Activated CD4-positive, alpha-beta memory T cell treated with anti-CD3 and anti-CD28 coated beads, Interleukin-2, amount 10 ng/mL, durations not matched to agents 7 days and 5 days (primary cell): ENCODE measurements at regions not wholly inside any gene's neighbourhood (a gene's known extent, or its start where the extent isn't known, plus 50 kb on each side); places are given as distances from the start of the nearest gene placed in this dataset.

Source experiments
- CTCF ChIA-PET: fragments of 350-600 bp; sonication (Branson Sonifier 250); formaldehyde crosslinking; loops from one replicate; lab custom pipeline; 2021; ENCODE audit warnings: antibody characterized with exemption, inconsistent platforms; lab: Charles Lee
- POLR2A ChIA-PET: fragments of 350-600 bp; sonication (Branson Sonifier 250); formaldehyde crosslinking; loops from one replicate; lab custom pipeline; 2021; ENCODE audit warnings: antibody characterized with exemption; lab: Charles Lee
- DNase-seq: peaks from one replicate; pipeline ENCODE4 v3.0.0-alpha.2; 2020
- H3K27ac Mint-ChIP-seq: one replicate; pipeline ENCODE4 v1.8.0; 2021; ENCODE audit warnings: mild to moderate bottlenecking, mixed read lengths
- H3K27me3 Mint-ChIP-seq: one replicate; pipeline ENCODE4 v1.8.0; 2021; ENCODE audit warnings: mixed read lengths
- H3K36me3 Mint-ChIP-seq: one replicate; pipeline ENCODE4 v1.8.0; 2021; ENCODE audit warnings: low read depth, mixed read lengths
- H3K4me1 Mint-ChIP-seq: one replicate; pipeline ENCODE4 v1.8.0; 2021; ENCODE audit warnings: mixed read lengths
- H3K4me3 Mint-ChIP-seq: one replicate; pipeline ENCODE4 v1.8.0; 2021; ENCODE audit warnings: mild to moderate bottlenecking, mixed read lengths
- H3K9me3 Mint-ChIP-seq: one replicate; pipeline ENCODE4 v1.8.0; 2021; ENCODE audit warnings: mixed read lengths

DNA sequence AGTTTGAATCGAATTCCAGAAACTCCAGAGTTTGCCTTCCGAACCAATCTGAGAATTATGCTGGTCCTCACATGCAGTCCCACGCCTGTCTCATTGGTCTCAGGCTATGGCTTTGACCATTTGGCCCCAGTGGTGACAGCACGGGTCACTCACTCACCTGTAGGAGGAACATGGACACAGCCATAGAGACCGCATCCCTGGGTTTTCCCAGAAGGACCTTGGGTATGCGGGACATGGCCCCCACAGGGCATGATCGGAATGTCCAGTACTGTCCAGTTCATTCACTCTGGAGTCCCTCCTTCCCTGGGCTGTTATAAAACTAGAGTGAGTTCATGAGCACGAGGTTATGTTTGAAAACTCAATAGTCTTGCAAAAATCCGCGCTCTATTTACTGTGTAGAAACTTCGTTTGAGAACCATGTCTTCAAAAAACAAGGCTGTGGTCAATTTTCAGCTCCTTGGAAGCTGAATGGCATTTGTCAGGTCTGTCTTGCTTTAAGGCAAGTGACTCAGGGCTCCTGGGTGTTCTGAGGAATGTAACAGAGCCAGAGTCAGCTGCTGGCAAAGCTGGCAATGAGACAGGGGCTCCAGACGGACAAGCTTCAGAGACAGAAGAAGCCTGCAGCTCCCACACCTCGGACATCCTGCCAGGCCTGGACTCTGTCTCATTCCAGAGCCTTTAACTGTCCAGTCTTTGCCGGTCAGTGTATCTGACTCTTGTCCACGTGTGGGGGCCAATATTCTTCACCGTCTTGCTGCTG, 86.7 kb upstream of the TMEM18 start:
- ChIA-PET CTCF (no interaction called here), POLR2A (no interaction called here)
- H3K4me3 Mint-ChIP-seq, result no peak overlapping the region
- H3K4me1 Mint-ChIP-seq, result peaks cover 13% of the 10 kb centered on the region
- no peak for DNase-seq
- no peak overlapping the region for H3K27ac Mint-ChIP-seq
- H3K36me3 Mint-ChIP-seq, result peaks cover 8% of the 10 kb centered on the region
- H3K9me3 Mint-ChIP-seq, result peaks cover 7% of the 10 kb centered on the region
- H3K27me3 Mint-ChIP-seq, result peaks cover 5% of the 10 kb centered on the region

DNA sequence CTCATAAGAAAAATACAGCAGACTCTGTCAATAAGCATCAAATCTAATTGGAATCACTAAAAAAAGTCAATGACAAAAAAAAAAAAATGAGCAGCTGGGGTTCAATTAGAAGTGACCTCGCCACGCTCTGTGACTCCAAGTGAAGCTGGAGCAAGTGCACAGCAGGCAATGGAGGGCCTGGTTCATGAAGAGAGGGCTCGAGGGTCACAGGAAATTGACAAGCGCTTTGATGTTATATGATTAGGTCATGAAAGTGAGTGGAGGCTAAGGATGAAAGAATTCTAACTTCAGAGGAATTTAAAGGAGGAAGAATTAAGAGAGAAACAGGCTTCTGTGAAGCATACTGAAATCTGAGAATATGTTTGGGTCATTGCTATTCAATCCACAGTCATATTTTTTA, 85.4 kb upstream of the TMEM18 start:
- DNase-seq, result no peak
- peaks cover 13% of the 10 kb centered on the region for H3K4me1 Mint-ChIP-seq
- no peaks in the 10 kb centered on the region for H3K9me3 Mint-ChIP-seq
- CTCF ChIA-PET, result no interaction called here
- H3K27ac Mint-ChIP-seq, result no peak overlapping the region
- H3K4me3 Mint-ChIP-seq, result no peak overlapping the region
- H3K27me3 Mint-ChIP-seq, result peaks cover 2% of the 10 kb centered on the region
- no peaks in the 10 kb centered on the region for H3K36me3 Mint-ChIP-seq
- POLR2A ChIA-PET, result no interaction called here

DNA sequence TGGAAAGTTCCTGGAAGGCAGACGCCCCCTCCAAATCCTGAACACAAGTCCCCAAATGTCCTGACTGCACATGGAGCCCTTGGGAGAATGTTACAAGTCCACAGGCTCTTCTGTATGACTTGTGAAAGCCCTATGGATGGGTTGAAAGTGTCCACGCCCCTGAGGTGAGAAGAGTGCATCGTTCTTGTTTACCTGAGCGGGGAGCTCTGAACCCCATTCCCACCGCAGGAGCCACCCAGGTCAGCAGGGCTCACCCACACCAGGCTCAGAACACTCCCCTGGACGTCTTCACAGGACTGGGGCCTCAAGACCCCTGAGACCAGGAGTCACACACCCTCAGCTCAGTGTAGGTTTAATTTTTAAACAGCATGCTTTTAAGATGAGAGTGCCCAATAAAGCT, 84.2 kb upstream of the TMEM18 start:
- peaks cover 2% of the 10 kb centered on the region for H3K4me1 Mint-ChIP-seq
- POLR2A ChIA-PET, result no interaction called here
- peaks cover 5% of the 10 kb centered on the region for H3K27me3 Mint-ChIP-seq
- no peaks in the 10 kb centered on the region for H3K36me3 Mint-ChIP-seq
- H3K9me3 Mint-ChIP-seq, result no peaks in the 10 kb centered on the region
- DNase-seq, result no peak
- CTCF ChIA-PET, result no interaction called here
- no peak overlapping the region for H3K27ac Mint-ChIP-seq
- no peak overlapping the region for H3K4me3 Mint-ChIP-seq

DNA sequence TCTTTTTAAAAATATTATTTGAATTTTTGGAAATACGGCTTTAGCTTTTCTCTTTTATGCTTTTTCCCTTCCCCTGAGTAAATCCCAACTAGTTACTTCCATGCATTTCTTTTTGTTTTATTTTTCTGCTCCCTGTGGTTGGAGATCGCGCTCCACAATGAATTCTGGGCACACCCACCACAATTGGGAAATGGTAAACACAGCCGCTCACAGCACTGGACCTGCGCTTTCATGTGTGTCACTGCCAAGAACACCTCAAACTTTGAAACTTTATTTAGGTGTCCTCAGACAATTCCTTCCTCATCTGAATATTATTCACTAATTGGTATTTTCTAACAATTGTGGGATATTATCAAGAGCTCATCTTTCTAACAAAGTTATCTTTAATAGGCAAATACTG, 82.8 kb upstream of the TMEM18 start:
- no peaks in the 10 kb centered on the region for H3K9me3 Mint-ChIP-seq
- ChIA-PET POLR2A (no interaction called here), CTCF (no interaction called here)

DNA sequence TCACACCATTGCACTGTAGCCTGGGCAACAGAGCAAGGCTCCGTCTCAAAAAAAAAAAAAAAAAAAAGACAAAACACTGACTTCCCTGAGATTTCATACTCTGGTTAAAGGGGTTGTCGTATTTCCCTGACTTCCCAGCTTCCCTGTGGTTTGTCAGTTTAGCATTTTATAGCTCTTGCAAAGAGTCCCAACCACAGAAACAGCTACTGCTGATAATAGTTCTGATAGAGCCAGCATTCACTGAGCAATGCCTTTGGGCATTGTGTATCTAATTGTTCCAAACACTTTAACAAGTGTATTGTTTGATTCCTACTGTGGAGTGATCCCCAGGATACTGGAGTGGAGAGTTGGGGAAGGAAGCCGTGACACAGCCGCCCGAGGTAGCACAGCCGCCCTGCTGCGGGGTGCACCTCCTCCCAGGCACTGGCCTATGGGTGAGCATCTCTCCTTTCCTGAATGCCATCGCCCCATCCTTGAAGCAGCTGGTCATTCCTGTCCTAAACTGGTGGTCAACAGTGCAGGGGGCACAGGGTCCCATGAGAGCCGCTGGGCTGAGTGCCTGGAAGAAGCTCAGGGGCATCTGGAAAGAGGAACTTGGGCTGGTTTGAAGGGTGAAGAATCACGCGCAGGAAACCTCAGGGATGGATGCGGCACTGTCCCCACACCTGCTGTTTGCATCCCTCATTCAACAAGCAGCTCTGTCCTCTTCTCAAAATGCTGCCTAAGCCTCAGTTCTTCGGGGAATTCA, 81.0 kb upstream of the TMEM18 start:
- H3K27ac Mint-ChIP-seq, result no peak overlapping the region
- no peak for DNase-seq
- no peaks in the 10 kb centered on the region for H3K36me3 Mint-ChIP-seq
- H3K27me3 Mint-ChIP-seq, result peaks cover 13% of the 10 kb centered on the region
- no peaks in the 10 kb centered on the region for H3K9me3 Mint-ChIP-seq
- ChIA-PET CTCF (no interaction called here), POLR2A (no interaction called here)
- H3K4me1 Mint-ChIP-seq, result no peaks in the 10 kb centered on the region
- no peak overlapping the region for H3K4me3 Mint-ChIP-seq

More for the DNA sequence above, 82.8 kb upstream of the TMEM18 start:
- no peak overlapping the region for H3K27ac Mint-ChIP-seq
- H3K4me1 Mint-ChIP-seq, result no peaks in the 10 kb centered on the region
- DNase-seq, result no peak
- no peak overlapping the region for H3K4me3 Mint-ChIP-seq
- H3K27me3 Mint-ChIP-seq, result peaks cover 10% of the 10 kb centered on the region
- H3K36me3 Mint-ChIP-seq, result no peaks in the 10 kb centered on the region

DNA sequence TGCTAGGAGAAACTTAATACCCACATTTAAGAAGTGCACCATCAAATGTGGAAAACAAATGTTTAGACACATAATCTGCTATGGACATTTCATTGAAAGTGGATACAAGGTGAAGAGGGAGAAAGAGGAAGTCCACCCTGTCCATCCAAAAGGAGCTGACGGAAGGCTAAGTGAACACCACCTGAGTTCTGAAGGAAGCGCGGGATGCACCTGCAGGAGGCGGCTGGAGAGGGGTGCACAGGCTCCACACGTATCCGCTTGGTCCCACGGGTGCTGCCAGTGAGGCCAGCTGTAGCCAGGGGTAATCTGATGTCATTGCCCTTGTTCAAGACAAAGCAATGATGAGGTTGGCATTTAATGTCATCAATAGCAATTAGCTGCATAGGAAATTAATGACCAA, 75.9 kb upstream of the TMEM18 start:
- no peaks in the 10 kb centered on the region for H3K36me3 Mint-ChIP-seq
- H3K4me3 Mint-ChIP-seq, result no peak overlapping the region
- DNase-seq, result no peak
- H3K27me3 Mint-ChIP-seq, result peaks cover 12% of the 10 kb centered on the region
- CTCF ChIA-PET, result no interaction called here
- no peak overlapping the region for H3K27ac Mint-ChIP-seq
- H3K9me3 Mint-ChIP-seq, result no peaks in the 10 kb centered on the region
- no peaks in the 10 kb centered on the region for H3K4me1 Mint-ChIP-seq
- POLR2A ChIA-PET, result no interaction called here

DNA sequence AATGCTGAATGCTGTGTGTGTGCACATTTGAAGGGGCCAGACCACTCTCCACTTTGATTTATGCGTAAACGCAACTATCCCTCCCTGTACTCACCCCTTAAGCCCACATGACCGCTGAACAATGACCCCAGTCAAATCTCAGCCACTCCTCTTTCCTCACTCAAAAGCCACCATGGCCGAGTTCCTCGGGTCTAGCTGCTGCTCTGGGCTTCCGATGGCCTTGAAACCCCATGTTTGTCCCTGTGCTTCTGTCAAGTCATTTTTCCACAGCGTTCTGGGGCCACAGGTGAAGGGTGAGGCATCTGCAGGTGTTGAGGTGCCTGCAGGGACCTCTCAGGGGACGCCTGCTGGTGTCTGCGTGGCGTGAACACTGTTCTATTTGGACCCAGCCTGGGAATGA, 74.3 kb upstream of the TMEM18 start:
- POLR2A ChIA-PET, result no interaction called here

DNA sequence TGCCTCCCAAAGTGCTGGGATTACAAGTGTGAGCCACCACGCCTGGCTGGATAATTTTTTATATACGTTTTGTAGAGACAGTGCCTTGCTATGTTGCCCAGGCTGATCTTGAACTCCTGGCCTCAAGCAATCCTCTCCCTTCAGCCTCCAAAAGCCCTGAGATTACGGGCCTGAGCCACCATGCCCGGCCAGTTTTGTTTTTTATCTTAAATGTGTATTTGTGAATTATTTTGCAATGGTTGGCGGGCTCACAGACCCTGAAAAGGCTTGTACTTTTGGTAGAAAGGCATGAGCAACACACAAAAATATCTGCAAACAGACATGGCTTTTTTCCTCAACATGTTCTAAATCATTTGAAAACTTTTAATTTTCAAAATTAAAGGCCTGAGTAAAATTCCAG, 73.4 kb upstream of the TMEM18 start:
- no peak for DNase-seq
- Mint-ChIP-seq H3K27me3 (peaks cover 7% of the 10 kb centered on the region), H3K4me3 (no peak overlapping the region), H3K4me1 (no peaks in the 10 kb centered on the region), H3K36me3 (no peaks in the 10 kb centered on the region), H3K9me3 (no peaks in the 10 kb centered on the region), H3K27ac (no peak overlapping the region)
- ChIA-PET CTCF (no interaction called here), POLR2A (no interaction called here)

More for the DNA sequence above, 74.3 kb upstream of the TMEM18 start:
- Mint-ChIP-seq H3K4me3 (no peak overlapping the region), H3K4me1 (no peaks in the 10 kb centered on the region), H3K36me3 (no peaks in the 10 kb centered on the region), H3K9me3 (no peaks in the 10 kb centered on the region), H3K27me3 (peaks cover 9% of the 10 kb centered on the region), H3K27ac (no peak overlapping the region)
- CTCF ChIA-PET, result no interaction called here
- no peak for DNase-seq

DNA sequence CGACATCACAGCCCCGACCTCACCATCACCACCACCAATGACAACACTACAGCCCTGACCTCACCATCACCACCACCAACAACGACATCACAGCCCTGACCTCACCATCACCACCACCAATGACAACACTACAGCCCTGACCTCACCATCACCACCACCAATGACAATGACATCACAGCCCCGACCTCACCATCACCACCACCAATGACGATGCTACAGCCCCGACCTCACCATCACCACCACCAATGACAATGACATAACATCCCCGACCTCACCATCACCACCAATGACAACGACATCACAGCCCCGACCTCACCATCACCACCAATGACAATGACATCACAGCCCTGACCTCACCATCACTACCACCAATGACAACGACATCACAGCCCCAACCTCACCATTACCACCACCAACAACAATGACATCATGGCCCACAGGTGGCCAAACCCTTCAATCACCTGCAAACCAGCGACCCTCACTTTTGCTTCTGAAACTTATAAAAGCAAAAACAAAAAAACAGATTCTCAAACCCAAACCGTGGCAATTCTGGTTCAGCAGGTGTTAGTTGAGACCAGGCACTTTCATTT, 70.7 kb upstream of the TMEM18 start:
- H3K9me3 Mint-ChIP-seq, result no peaks in the 10 kb centered on the region
- no peak overlapping the region for H3K4me3 Mint-ChIP-seq
- CTCF ChIA-PET, result no interaction called here
- H3K36me3 Mint-ChIP-seq, result no peaks in the 10 kb centered on the region
- POLR2A ChIA-PET, result no interaction called here
- DNase-seq, result no peak
- H3K27ac Mint-ChIP-seq, result no peak overlapping the region
- H3K27me3 Mint-ChIP-seq, result peaks cover 5% of the 10 kb centered on the region
- H3K4me1 Mint-ChIP-seq, result no peaks in the 10 kb centered on the region

DNA sequence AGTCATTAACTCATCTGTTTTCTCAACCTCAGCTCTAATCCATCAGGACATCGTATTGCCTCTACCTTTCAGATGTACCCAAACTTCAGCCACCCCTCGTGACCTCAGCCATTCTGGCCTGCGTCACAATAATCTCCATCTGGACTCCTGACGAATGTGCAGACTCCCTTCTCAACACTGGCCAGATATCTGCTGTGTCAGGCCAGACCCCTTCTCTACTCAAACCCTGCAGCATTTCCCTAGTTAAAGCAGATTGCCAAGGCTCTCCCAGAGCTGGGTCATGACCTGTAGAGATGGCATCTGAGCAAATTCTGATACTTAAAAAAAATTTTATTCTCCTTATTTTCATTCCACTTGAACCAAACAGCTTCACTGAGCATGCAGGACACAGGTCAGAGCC, 69.5 kb upstream of the TMEM18 start:
- ChIA-PET POLR2A (no interaction called here), CTCF (no interaction called here)
- no peak overlapping the region for H3K27ac Mint-ChIP-seq
- H3K27me3 Mint-ChIP-seq, result peaks cover 14% of the 10 kb centered on the region
- no peaks in the 10 kb centered on the region for H3K36me3 Mint-ChIP-seq
- H3K9me3 Mint-ChIP-seq, result no peaks in the 10 kb centered on the region
- no peaks in the 10 kb centered on the region for H3K4me1 Mint-ChIP-seq
- no peak overlapping the region for H3K4me3 Mint-ChIP-seq
- DNase-seq, result no peak

DNA sequence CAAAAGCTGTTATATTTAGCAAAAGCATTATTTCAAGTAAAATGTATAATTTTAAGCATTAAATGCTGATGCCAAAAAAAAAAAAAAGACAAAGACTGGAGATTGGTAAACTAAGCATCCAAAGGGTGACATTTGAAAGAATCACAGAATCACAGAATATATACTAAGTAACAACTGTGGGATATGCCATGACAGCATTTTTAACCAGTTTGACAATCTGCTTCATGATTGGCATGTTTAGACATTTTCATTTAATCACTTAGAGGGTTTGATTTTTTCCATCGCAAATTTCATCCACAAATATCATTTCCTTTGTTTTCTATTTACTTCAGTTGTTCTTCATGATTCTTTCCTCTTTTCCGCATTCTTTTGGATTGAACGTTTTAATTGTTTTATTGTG, 66.9 kb upstream of the TMEM18 start:
- POLR2A ChIA-PET, result no interaction called here
- H3K27ac Mint-ChIP-seq, result no peak overlapping the region
- H3K4me3 Mint-ChIP-seq, result no peak overlapping the region
- CTCF ChIA-PET, result no interaction called here
- DNase-seq, result no peak
- no peaks in the 10 kb centered on the region for H3K9me3 Mint-ChIP-seq
- no peaks in the 10 kb centered on the region for H3K36me3 Mint-ChIP-seq
- peaks cover 30% of the 10 kb centered on the region for H3K27me3 Mint-ChIP-seq
- H3K4me1 Mint-ChIP-seq, result peaks cover 6% of the 10 kb centered on the region

DNA sequence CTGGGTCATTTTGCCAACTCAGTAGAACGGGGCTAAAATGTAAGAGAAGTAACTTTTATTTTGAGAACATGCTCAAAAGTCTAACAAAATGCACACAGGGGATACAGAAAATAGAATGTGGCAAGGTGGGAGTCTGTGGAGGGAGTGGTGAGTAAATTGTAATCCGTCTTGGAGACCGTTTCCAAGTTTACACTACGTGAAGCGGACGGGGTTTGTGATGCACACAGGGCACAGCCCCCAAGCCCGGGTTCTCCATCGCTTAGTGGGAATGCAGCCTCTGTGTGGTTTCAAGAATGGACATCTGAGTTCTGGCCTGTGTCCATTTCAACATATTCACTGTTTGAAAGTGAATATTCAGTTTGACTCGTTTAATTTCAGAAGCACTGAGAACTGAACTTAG, 65.0 kb upstream of the TMEM18 start:
- DNase-seq, result no peak
- peaks cover 6% of the 10 kb centered on the region for H3K4me1 Mint-ChIP-seq
- POLR2A ChIA-PET, result no interaction called here
- H3K27me3 Mint-ChIP-seq, result peaks cover 32% of the 10 kb centered on the region
- H3K36me3 Mint-ChIP-seq, result no peaks in the 10 kb centered on the region
- CTCF ChIA-PET, result no interaction called here
- no peaks in the 10 kb centered on the region for H3K9me3 Mint-ChIP-seq
- H3K4me3 Mint-ChIP-seq, result no peak overlapping the region
- no peak overlapping the region for H3K27ac Mint-ChIP-seq

DNA sequence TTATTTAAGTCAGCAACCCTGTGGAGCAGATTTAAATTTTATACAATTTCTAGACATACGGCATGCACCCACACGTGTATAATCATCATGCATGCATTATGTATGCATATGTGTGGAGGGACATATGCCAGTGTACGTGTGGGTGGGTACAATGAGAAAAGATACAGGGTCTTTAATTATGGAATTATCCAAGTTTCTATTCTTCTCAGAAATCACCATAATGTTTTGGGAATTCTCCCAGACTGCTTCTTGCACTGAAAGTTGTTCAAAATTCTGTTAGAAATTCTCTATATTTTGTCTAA, 63.9 kb upstream of the TMEM18 start:
- CTCF ChIA-PET, result interaction anchor here (0.6 kb wide), 1 partner anchor 74 kb away, joined by 3 read pairs; no protein-coding TSS in a partner anchor

More for the DNA sequence above, 63.9 kb upstream of the TMEM18 start:
- Mint-ChIP-seq H3K4me3 (no peak overlapping the region), H3K9me3 (no peaks in the 10 kb centered on the region), H3K36me3 (no peaks in the 10 kb centered on the region), H3K4me1 (peaks cover 6% of the 10 kb centered on the region), H3K27ac (no peak overlapping the region), H3K27me3 (peaks cover 32% of the 10 kb centered on the region)
- POLR2A ChIA-PET, result no interaction called here
- DNase-seq, result no peak
